ENCODE measurements at regions not wholly inside any gene's neighbourhood (a gene's known extent, or its start where the extent isn't known, plus 50 kb on each side); places are given as distances from the start of the nearest gene placed in this dataset.

GRCh38 chr11:86740628-86741483 is 59.5 kb upstream of the PRSS23 start:
- Histone ChIP-seq H3K9me3 (ENCODE audit: control insufficient read depth, insufficient read depth, low read length) (no peaks in the 10 kb centered on the region), H3K23ac (ENCODE audit: low read depth, low read length) (peak overlapping the region; percentile 75), H3K18ac (ENCODE audit: low read depth, low read length) (peak overlapping the region; percentile 97), H3K27me3 (ENCODE audit: control insufficient read depth, insufficient read depth, low read length) (no peaks in the 10 kb centered on the region), H2AK5ac (ENCODE audit: low read depth, low read length) (peak overlapping the region; percentile 90), H2BK120ac (ENCODE audit: low read depth, low read length) (peak overlapping the region; percentile 98), H3K27ac (ENCODE audit: insufficient read depth, low read length) (peak overlapping the region; percentile 97), H3K9ac (ENCODE audit: low read depth, low read length) (peak overlapping the region; percentile 38), H3K4me3 (ENCODE audit: insufficient read depth, low read depth, low read length) (no peak overlapping the region), H3K4ac (ENCODE audit: low read depth, low read length) (peak overlapping the region; percentile 94), H3K4me2 (ENCODE audit: low read depth, low read length) (peak overlapping the region; percentile 45), H4K5ac (ENCODE audit: low read depth, low read length) (peak overlapping the region; percentile 91), H3K14ac (replicated peaks; ENCODE audit: low read depth, low read length) (peak overlapping the region; percentile 73), H2AK9ac (replicated peaks; ENCODE audit: low read depth, low read length, poor library complexity) (peak overlapping the region; percentile 91), H4K8ac (ENCODE audit: low read depth in 2 of 2, low read length in 2 of 2) (peak overlapping the region; percentile 85 to 94), H2BK20ac (ENCODE audit: low read depth, low read length) (peak overlapping the region; percentile 92), H3K4me1 (ENCODE audit: control insufficient read depth, insufficient read depth, low read length) (peaks cover 37% of the 10 kb centered on the region), H3K56ac (ENCODE audit: extremely low read depth, insufficient read depth, low read length) (peak overlapping the region; percentile 87), H2BK15ac (ENCODE audit: low read depth, low read length) (peak overlapping the region; percentile 89), H2AFZ (replicated peaks; ENCODE audit: low read length, poor library complexity) (peak overlapping the region; percentile 46), H2BK5ac (ENCODE audit: low read depth, low read length, poor library complexity, severe bottlenecking) (peak overlapping the region; percentile 99), H4K91ac (ENCODE audit: insufficient read depth, low read depth, low read length) (peak overlapping the region; percentile 99), H3K79me1 (ENCODE audit: low read depth in 1 of 2, low read length in 2 of 2) (peaks cover 0 to 5% of the 10 kb centered on the region in 2 experiments; a peak in 1 of 4 replicates), H3K36me3 (ENCODE audit: control insufficient read depth, insufficient read depth, low read length) (no peaks in the 10 kb centered on the region), H3K9me1 (ENCODE audit: insufficient read depth, low read length) (peaks cover 38% of the 10 kb centered on the region), H4K20me1 (ENCODE audit: insufficient read depth, low read length) (no peaks in the 10 kb centered on the region)
- intact Hi-C loops (cut with micrococcal nuclease): loop anchor here (5.0 kb wide), 3 partner anchors 109 to 284 kb away; no protein-coding TSS in a partner anchor
- TF ChIP-seq CEBPB (IDR thresholded peaks at IDR 0.05; ENCODE audit: low read depth, low read length): peak; percentile 79
- TF ChIP-seq, protein P1, sequence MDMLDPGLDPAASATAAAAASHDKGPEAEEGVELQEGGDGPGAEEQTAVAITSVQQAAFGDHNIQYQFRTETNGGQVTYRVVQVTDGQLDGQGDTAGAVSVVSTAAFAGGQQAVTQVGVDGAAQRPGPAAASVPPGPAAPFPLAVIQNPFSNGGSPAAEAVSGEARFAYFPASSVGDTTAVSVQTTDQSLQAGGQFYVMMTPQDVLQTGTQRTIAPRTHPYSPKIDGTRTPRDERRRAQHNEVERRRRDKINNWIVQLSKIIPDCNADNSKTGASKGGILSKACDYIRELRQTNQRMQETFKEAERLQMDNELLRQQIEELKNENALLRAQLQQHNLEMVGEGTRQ (IDR thresholded peaks at IDR 0.05; ENCODE audit: low read depth, low read length): no peak
- TF ChIP-seq MAFK (IDR thresholded peaks at IDR 0.05; ENCODE audit: low read depth, low read length): peak; percentile 94
- TF ChIP-seq NFE2L2 (IDR thresholded peaks at IDR 0.05; ENCODE audit: low read depth, low read length): peak; percentile 61; the same call in 1 of the 2 replicates
- TF ChIP-seq, protein P2, sequence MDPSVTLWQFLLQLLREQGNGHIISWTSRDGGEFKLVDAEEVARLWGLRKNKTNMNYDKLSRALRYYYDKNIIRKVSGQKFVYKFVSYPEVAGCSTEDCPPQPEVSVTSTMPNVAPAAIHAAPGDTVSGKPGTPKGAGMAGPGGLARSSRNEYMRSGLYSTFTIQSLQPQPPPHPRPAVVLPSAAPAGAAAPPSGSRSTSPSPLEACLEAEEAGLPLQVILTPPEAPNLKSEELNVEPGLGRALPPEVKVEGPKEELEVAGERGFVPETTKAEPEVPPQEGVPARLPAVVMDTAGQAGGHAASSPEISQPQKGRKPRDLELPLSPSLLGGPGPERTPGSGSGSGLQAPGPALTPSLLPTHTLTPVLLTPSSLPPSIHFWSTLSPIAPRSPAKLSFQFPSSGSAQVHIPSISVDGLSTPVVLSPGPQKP (IDR thresholded peaks at IDR 0.05; ENCODE audit: borderline replicate concordance, low read depth, low read length): no peak
- TF ChIP-seq CHD1 (IDR thresholded peaks at IDR 0.05; ENCODE audit: low read depth, low read length): no peak
- TF ChIP-seq RAD21 (IDR thresholded peaks at IDR 0.05; ENCODE audit: low read length): no peak
- 0 out of 2 replicates have a peak, but pooled peaks have one; percentile 2 for TF ChIP-seq POLR2A (IDR thresholded peaks at IDR 0.05; ENCODE audit: low read depth, low read length)
- peak; percentile 99 for TF ChIP-seq FOS (IDR thresholded peaks at IDR 0.05; ENCODE audit: low read depth, low read length)
- TF ChIP-seq BHLHE40 (IDR thresholded peaks at IDR 0.05; ENCODE audit: low read depth, low read length): peak; percentile 52; the same call in 1 of the 2 replicates
- ChIA-PET CTCF (interaction anchor here (0.6 to 1.2 kb wide), 3 partner anchors 69 to 364 kb away, joined by 3 read pairs; partner anchors contain the start of gene ME3), POLR2A (ENCODE audit: unreplicated experiment) (interaction anchor here (0.9 kb wide), 1 partner anchor 102 kb away, joined by 3 read pairs; no protein-coding TSS in a partner anchor)
- DNase-seq (peak; percentile 98), ATAC-seq (ENCODE audit: low read depth) (peak; percentile 58)
- in situ Hi-C loops (cut with MboI; ENCODE audit: low sequenced_read_pairs): no loop called here
- no TSS peak for BruUV-seq (replicated peaks)
- WGBS, 2 experiments (ENCODE audit: extremely low coverage in 2 of 2, insufficient read length in 1 of 2): no CpG with 5 or more reads among the region's 7 CpGs
- dilution Hi-C loops (cut with HindIII; ENCODE audit: low sequenced_read_pairs, unreplicated experiment): no loop called here
